ENCODE measurements at regions not wholly inside any gene's neighbourhood (a gene's known extent, or its start where the extent isn't known, plus 50 kb on each side); places are given as distances from the start of the nearest gene placed in this dataset.

DNA sequence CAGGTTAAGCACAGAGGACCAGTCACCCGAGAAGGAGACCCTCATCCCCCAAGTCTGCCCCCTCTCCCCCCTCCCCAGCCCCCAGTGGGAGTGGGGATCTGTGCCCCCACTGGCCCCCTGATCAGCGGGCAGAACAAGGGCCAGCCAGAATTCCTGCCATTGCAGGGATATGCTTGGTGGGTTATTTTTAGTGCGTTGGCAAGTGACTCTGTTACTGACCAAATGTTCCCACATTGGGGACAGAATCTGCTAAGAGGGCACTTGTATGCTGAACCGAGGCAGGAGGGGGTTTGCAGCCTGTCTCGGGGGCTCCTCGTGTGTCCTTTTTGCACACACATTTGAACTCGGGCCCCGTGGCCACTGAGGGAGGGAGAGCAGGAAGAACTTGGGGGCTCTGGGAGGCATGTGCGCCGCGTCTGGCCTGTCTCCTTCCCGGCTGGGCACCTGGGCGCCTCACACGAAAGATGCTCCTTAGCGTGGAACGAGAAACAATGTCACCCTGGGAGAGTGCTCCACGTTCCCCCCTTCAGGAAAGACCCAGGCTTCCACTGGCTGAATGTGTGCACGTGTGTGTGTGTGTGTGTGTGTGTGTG is 66.4 kb upstream of the CASZ1 start:
- TF ChIP-seq, protein P1, sequence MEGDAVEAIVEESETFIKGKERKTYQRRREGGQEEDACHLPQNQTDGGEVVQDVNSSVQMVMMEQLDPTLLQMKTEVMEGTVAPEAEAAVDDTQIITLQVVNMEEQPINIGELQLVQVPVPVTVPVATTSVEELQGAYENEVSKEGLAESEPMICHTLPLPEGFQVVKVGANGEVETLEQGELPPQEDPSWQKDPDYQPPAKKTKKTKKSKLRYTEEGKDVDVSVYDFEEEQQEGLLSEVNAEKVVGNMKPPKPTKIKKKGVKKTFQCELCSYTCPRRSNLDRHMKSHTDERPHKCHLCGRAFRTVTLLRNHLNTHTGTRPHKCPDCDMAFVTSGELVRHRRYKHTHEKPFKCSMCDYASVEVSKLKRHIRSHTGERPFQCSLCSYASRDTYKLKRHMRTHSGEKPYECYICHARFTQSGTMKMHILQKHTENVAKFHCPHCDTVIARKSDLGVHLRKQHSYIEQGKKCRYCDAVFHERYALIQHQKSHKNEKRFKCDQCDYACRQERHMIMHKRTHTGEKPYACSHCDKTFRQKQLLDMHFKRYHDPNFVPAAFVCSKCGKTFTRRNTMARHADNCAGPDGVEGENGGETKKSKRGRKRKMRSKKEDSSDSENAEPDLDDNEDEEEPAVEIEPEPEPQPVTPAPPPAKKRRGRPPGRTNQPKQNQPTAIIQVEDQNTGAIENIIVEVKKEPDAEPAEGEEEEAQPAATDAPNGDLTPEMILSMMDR (conservative IDR thresholded peaks at IDR 0.05 in 1 of 2, IDR thresholded peaks at IDR 0.05 in 1 of 2; ENCODE audit: extremely low read depth in 1 of 2, insufficient read depth in 1 of 2, low read depth in 1 of 2, low read length in 2 of 2): no peak
- TF ChIP-seq EZH2 (IDR thresholded peaks at IDR 0.05; ENCODE audit: borderline replicate concordance, low read length): no peak

Measured in mammary epithelial cell (primary cell).